HG02885 (cell line): ENCODE measurements at regions not wholly inside any gene's neighbourhood (a gene's known extent, or its start where the extent isn't known, plus 50 kb on each side); places are given as distances from the start of the nearest gene placed in this dataset.
"Not testable (repeated sequence)": the region's sequence is repeated elsewhere in the genome, so short reads cannot be mapped to it uniquely, and the experiment has no call there.

Source experiments
- ATAC-seq: cut with Tn5 transposase; IDR thresholded peaks from one replicate; pipeline ENCODE4 v1.9.1; 2021; ENCODE audit warnings: mild to moderate bottlenecking; ENCODE audit not compliant: unreplicated experiment, poor library complexity

DNA sequence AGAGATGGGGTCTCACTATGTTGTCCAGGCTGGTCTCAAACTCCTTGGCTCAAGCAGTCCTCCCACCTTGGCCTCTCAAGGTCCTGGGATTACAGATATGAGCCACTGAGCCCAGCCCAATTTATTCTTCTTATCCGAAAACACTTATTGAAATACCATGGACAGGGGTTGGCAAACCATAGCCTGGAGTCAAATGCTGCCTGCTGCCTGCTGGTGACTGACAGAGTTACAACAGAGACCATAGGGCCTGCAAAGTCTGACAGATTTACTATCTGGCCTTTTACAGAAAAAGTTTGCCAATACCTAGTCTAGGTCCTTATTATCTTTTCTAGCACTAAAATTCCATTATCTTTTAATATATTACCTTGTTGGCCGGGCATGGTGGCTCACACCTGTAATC, 87.1 kb upstream of the ZNF281 start:
- no peak for ATAC-seq

DNA sequence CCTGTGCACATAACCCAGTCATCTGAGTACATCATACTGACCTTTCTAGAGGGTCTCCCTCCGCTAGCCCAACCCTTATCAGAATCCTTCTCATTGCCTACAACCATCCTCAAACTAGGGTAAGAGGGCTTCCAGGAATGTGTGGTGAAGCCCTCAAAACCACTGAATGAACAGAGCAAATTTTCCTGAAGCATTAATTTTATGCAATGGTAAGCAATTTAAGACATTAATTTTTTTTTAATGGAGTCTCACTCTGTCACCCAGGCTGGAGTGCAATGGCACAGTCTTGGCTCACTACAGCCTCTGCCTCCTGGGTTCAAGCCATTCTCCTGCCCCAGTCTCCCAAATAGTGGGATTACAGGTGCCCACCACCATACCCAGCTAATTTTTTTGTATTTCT, 86.1 kb upstream of the ZNF281 start:
- ATAC-seq = no peak

DNA sequence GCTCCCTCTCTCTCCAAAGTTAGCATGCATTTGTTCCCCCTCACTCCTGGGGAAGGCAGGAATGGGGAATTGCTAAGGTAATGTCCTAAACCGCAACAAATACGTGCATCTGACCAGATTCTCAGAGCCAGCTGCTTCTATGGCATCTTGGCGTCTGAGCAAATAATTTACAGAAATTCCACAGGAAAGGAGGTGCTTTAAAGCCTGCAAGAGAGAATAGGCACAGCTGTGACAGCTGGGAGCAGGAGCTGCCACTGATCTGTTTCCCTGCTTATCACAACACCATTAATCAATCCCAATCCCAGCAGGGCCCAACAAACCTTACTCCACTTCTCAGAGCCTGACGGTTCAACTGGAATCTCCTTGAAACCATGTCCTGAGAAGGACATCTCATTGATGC, 83.5 kb upstream of the ZNF281 start:
- ATAC-seq = no peak

DNA sequence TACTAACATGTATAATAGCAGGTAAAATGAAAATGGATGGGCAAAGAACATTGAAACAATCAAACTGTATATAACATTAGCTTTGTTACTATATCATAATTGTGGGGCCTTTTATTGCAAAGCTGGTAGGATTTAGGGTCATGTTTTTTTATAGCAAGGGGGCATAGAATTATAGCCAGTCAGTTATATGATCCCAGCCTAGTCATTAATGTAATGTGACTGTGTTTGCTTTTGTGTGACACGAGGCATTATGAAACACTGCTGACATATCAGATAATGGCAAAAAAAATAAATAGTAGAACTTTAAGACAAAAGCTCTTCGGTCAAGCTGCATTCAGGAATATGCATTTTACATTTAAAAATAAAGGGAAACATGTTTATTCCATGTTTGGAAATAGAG, 81.3 kb upstream of the ZNF281 start:
- no peak for ATAC-seq

DNA sequence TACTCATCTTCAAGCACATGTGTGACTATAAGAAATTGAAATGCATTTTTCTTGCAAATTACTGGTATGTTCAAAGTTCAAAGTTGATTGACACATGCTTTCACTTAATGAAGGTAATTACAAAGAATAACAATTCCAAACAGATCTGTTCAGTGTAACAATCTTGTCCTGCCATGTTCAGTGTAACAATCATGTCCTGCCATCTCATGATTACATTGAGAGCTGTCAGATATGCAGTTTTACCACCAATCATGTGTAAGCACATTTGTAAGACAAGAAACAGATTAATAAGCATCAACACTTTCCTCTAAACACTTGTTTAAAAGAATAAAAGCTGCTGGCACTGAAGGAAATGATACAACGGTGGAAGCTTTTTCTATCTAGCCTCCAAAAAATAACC, 80.3 kb upstream of the ZNF281 start:
- no peak for ATAC-seq

DNA sequence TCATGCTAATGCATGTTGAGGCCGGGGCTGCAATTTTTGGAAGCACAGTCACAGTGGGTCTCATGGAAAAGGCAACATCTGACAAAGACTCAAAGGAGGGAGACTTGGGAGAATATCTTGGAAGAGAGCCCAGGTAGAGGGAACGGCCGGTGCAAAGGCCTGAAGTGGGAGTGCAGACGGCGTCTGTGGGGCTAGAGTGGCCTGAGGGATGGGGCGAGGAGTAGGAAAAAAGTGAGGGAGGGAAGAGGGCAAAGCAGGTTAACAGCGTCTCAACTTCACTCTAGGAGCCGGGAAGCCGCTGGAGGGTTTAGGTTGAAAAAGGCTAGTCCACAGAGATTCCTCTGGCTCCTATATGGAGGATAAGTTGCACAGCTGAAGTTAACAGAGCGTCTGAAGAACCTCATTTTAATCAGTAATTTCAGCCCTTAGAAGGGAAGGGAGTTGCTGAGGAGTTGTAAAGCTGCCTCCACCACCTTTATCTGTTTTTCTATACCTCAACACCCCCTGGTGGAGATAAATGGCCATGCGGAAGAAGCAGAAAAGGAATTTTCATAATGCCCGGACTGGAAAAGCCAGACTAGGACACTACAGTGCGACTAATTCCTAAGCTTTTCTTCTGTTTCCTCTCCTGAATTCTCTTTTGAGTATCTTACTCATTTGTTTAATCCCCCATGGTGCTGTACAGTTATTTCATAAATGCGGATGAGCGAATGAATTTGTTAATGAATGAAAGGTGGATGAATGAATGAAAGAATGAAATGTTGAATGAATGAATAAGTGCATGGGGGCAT, 78.7 kb upstream of the ZNF281 start:
- ATAC-seq = peak; percentile 73

DNA sequence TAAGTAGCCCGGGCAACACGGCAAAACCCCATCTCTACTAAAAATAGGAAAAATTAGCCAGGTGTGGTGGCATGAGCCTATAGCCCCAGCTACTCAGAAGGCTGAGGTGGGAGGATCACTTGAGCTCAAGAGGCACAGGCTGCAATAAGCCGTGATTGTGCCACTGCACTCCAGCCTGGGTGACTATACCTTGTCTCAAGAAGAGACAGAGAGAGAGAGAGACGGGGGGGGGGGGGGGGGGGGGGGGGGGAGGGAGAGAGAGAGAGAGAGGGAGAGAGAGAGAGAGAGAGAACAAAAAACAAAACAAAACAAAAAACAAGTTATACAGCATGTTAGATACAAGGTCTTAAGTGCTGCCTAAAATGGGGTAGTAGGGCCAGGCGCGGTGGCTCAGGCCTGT, 77.8 kb upstream of the ZNF281 start:
- no peak for ATAC-seq

DNA sequence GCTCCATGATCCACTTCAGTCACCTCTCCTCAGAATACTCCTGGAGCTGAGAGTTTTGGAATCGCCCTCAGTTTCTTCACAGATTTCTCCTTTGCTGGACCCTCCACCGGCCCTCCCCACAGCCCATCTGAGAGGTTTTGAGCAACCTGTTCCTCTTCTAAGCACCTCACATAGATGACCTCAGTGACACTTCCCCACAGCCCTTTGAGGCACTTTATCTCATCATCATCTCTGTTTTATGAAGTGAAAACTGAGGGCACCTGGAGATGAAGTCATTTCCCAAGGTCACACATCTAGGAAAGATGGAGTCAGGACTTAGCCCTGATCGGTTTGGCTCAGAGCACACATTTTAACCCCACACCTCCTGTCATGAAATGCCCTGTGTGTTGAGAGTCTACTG, 76.8 kb upstream of the ZNF281 start:
- ATAC-seq = no peak

DNA sequence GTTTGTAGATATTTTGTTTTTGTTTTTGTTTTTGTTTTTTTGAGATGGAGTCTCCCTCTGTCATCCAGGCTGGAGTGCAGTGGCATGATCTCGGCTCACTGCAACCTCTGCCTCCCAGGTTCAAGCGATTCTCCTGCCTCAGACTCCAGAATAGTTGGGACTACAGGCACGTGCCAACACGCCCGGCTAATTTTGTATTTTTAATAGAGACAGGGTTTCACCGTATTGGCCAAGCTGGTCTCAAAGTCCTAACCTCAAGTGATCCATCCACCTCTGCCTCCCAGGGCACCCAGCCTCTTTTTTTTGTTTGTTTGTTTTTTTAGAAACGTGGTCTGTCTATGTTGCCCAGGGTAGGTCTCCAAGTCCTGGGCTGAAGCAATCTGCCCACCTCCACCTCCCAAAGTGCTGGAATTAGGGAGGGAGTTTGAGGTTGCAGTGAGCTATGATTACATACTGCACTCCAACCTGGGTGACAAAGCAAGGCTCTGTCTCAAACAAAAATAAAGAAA, 74.7 kb upstream of the ZNF281 start:
- ATAC-seq = not testable (repeated sequence)

DNA sequence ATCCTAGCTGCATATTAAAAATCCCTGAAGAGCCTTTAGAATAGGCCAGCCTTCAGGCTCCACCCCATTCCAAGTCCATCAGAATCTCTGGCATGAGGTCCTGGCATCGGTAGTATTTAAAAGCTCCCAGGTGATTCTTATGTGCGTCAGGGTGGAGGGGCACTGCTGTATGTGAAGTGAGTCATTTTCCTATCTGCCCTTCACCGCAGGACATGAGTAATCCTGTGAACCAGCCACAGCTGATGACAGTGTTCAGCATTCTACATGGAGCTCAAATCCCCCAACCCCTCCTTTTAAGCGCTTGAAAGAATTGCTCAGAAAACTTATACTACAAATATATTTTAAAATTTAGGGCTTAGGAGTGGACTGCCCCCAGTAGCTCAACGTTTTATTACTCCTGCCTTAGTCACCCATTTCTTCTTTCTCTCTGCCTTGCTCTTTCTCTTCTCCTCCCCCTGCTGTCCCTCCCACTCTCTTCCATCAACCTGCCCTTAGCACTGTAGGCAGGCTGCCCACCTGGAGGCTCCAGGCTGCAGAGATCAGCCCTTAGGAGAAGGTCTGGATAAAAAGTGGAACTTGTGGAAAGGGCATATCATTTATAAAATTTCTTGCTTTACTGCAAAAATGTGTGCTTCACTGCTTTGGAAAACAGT, 73.8 kb upstream of the ZNF281 start:
- peak; percentile 99 for ATAC-seq

DNA sequence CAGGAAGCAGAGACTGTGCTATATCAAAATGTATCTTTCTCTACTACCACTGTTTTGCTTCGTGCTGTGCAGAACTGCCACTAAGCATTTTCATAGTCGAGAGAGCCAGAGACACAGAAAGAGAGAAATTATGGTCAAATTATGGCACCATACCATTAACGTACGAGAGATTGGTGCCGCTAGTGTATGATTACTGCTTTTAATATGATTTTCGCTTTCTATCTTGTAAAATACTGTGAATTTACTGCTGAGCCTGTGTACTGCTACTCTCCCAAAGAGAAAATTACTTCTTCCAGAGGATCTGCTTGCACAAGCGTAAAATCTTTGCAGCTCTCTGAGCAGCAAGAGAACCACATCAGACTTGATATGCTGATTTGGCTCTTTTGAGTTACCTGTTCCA, 71.1 kb upstream of the ZNF281 start:
- no peak for ATAC-seq

DNA sequence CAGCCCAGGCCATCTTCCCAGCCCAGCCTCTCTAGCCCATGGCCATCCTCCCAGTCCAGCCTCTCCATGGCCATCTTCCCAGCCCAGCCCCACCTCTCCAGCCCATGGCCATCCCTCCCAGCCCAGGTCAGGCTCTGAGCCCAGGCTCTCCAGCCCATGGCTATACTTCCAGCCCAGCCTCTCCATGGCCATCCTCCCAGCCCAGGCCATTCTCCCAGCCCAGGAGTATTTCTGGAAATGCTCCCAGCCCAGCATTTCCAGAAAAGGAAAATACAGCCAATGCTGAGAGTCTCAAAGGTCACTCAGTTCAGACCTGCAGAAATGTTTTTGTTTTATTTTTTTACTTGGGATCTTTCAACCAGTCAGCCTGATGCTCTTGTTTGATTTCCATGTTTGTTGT, 70.0 kb upstream of the ZNF281 start:
- ATAC-seq = no peak

DNA sequence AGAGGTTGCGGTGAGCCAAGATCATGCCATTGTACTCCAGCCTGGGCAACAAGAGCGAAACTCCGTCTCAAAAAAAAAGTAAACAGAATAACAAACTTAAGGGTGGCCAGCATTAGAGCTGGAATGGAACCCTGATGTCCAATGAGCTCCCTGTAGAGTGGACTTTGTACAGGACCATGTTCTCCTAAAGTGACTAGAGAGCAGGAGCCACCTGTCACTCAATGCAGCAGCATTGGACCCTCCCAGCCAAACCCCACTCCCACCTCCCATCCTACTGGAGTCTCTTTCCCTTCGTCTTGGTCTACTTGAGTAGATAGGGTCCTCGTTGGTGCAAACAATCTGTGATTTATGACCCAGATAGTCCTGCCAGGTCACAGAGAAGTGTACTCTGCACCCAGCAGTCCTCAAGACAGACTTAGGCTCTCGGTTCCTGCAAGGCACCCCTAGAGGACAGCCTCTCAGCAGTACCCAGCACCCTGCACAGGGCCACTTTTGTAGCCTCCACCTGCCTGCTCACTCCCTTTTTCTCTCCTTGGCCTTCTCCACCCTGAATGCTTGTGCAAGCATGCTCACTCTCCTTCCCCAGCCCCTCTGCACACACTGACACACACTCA, 69.2 kb upstream of the ZNF281 start:
- ATAC-seq = no peak

DNA sequence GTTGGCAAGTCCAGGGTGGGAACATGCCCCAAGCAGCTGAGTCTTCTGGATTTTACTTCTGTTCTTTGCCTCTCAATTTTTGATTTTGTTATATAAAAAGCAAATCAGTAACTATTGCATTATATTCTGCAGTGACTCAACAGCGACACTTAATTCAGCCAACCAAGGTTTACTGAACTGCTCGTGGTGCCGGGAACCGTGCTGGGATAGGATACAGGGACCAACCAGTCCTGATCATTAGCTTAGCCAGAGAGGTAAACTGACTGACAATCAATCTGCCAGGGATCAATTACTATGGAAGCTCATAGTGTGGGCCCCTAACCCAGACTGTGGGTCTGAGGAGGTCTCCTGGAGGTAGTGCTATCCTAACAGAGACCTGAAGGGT, 68.4 kb upstream of the ZNF281 start:
- no peak for ATAC-seq

DNA sequence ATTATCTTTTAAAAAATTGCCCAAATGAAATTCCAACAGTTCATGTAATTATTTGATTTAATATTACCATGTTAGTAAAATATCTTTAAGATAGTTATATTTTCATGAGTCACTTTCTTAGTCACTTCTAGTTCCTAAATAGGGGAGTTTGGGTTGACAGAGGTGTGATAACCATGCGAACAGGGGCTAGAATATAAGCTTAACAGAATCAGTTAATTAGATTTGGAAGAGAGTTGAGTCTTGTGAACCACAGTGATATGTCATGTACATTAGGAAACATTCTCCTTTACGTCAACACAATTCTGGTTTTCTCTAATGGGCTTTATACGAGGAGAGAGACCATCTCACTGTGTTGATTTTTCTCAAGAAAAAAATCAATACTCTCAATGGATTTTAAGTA, 64.8 kb upstream of the ZNF281 start:
- no peak for ATAC-seq

DNA sequence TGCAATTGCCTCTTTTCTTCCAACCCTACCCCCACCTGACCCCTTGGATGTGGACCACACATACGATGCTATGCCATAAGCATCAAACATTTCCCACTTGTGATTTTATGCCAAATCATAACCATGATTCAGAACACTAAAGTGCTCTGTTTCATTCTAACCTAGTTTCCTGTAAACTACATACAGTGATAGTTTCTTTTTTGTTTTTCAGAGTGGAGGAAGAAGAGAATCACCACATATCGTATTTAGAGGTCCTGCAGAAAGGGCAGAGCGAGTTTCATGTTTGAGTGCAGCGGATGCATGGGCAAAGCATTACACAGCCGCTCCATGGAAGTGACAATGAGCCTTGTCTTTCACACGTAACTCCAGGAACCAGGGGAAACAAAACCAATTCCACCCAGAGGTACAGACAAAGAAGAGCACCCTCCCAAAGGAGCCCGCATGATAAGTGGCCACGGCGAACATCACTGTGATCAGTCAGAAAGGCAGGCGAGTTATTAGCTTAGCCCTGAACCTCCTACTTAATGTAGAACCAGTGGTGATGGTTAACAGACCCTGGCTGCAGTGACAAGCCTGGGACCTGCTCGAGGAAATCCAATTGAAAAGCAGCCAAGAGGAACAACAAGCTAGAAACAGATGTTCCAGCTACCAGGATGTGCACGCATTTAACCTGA, 64.0 kb upstream of the ZNF281 start:
- ATAC-seq = peak; percentile 82

DNA sequence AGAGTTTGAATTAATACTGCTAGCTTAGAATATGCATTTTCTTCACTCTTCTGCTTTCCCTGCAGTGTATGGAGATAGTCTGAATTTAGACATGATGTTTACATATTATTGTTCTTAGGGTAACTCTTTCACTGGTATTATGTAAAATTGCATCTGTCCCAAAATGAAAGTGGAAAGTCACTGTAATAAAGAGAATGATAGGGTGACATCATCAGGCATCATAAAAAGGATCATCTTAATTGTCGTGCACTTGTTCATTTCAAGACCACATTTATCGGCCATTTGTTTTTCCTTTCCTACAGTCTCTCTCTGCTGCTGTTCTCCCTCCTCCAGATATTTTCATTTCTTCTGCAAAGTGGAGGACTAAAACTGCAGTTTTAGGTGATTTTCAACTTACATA, 61.9 kb upstream of the ZNF281 start:
- no peak for ATAC-seq

DNA sequence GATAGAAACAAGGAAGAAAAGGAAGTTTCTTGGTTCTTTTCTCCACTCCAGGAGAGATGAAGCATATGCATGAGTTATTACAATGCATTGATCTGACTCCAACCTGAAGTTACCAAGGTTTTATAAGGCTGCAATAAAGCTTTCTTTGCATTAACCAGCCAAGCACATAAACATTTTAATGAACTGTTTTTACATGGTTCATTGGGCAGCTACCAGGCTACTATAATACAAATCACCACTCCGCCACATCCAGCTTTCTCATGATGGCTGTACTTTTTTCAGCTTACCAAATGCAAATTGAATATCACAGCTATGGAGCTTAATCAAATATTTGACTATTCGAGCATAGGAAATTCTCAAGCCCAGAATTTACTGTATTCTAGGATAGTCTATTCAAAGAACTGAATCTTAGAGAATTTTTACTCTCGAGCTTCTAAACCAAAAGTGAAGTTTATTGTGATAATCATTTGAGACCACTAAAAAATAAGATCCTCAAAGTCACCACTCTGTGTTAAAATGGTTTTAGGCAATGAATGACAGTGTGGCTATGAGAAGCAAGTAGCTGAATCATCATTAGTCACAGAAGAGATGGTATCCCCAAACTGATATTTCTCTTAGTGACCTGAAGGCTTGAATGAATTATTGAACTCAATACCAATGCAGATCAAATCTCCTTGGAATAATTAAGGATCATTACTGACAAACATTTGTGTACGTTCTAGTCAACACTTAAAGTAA, 58.6 kb upstream of the ZNF281 start:
- no peak for ATAC-seq

DNA sequence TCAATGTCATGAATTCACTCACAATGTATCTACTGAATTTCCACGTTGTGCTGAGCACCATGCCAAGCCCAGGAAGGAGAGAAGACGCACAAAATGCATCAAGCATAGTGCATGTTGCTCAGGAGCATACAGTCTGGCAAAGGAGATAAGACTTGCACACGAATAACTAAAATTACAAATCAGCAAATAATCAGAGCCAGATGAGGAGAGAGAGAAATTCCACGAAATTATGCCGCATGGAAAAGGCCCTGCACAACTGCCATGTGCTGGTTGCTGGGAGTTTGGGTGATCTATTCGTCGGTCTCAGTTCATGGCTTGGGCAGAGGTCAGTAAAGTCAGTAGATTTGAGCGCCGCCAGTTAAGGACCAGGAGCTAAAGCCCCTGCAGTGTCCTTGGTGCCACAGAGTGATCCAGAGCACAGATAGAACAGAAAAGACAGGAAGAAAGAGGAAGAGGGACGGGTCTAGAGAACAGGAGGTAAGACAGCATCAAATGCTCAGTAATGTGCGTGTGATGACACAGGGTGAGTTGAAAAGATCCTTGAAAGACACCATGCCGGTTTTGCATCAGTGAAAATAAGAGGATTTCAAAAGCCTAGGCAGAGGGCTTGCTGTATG, 55.1 kb upstream of the ZNF281 start:
- no peak for ATAC-seq
